ENCODE measurements at regions not wholly inside any gene's neighbourhood (a gene's known extent, or its start where the extent isn't known, plus 50 kb on each side); places are given as distances from the start of the nearest gene placed in this dataset.

GRCh38 chr1:213821175-213821942, 166.4 kb upstream of the PROX1 start:
- in situ Hi-C loops (cut with MboI; ENCODE audit: low pct_unique_long_range_greater_than_20kb, low sequenced_read_pairs, unreplicated experiment): no loop called here
- DNase-seq (ENCODE audit: low spot score): no peak

GRCh38 chr1:213821943-213822334, 165.8 kb upstream of the PROX1 start:
- in situ Hi-C loops (cut with MboI; ENCODE audit: low pct_unique_long_range_greater_than_20kb, low sequenced_read_pairs, unreplicated experiment): no loop called here
- no peak for TF ChIP-seq CTCF (IDR thresholded peaks at IDR 0.05; ENCODE audit: extremely low read depth, insufficient read depth, missing control alignments)
- no peak for DNase-seq (ENCODE audit: low spot score)

More at GRCh38 chr1:213821175-213821942, 166.4 kb upstream of the PROX1 start:
- TF ChIP-seq CTCF (IDR thresholded peaks at IDR 0.05; ENCODE audit: extremely low read depth, insufficient read depth, missing control alignments): no peak

- no peak for DNase-seq (ENCODE audit: low spot score)
- no peak for TF ChIP-seq CTCF (IDR thresholded peaks at IDR 0.05; ENCODE audit: extremely low read depth, insufficient read depth, missing control alignments)
- in situ Hi-C loops (cut with MboI; ENCODE audit: low pct_unique_long_range_greater_than_20kb, low sequenced_read_pairs, unreplicated experiment): no loop called here
Observed at GRCh38 chr1:213826891-213827290, 160.9 kb upstream of the PROX1 start.

GRCh38 chr1:213828867-213829266, 158.9 kb upstream of the PROX1 start:
- no peak for TF ChIP-seq CTCF (IDR thresholded peaks at IDR 0.05; ENCODE audit: extremely low read depth, insufficient read depth, missing control alignments)
- DNase-seq (ENCODE audit: low spot score): no peak
- in situ Hi-C loops (cut with MboI; ENCODE audit: low pct_unique_long_range_greater_than_20kb, low sequenced_read_pairs, unreplicated experiment): no loop called here

GRCh38 chr1:213829780-213830179, 158.0 kb upstream of the PROX1 start:
- no peak for TF ChIP-seq CTCF (IDR thresholded peaks at IDR 0.05; ENCODE audit: extremely low read depth, insufficient read depth, missing control alignments)
- in situ Hi-C loops (cut with MboI; ENCODE audit: low pct_unique_long_range_greater_than_20kb, low sequenced_read_pairs, unreplicated experiment): no loop called here
- no peak for DNase-seq (ENCODE audit: low spot score)

GRCh38 chr1:213830371-213830770, 157.4 kb upstream of the PROX1 start:
- in situ Hi-C loops (cut with MboI; ENCODE audit: low pct_unique_long_range_greater_than_20kb, low sequenced_read_pairs, unreplicated experiment): no loop called here
- DNase-seq (ENCODE audit: low spot score): no peak

More at GRCh38 chr1:213830371-213830770, 157.4 kb upstream of the PROX1 start:
- no peak for TF ChIP-seq CTCF (IDR thresholded peaks at IDR 0.05; ENCODE audit: extremely low read depth, insufficient read depth, missing control alignments)
